Lower lobe of right lung (tissue), 2 donors: ENCODE measurements at regions not wholly inside any gene's neighbourhood (a gene's known extent, or its start where the extent isn't known, plus 50 kb on each side); places are given as distances from the start of the nearest gene placed in this dataset.
A peak's percentile ranks its signal among the peaks of the same experiment; 100 is the strongest.

ENCODE experiments used
- ATAC-seq, 2 donors: fragments of 200-7000 bp; cut with Tn5 transposase; one replicate each; pipeline ENCODE4 v1.9.1; 2020 to 2022; ENCODE audit warnings: mild to moderate bottlenecking in 2 of 2, moderate library complexity in 2 of 2
- DNase-seq: peaks from one replicate; pipeline ENCODE4 v3.0.0-alpha.2; 2020
- H3K27ac ChIP-seq: fragments of 200-600 bp; one replicate; pipeline ENCODE4 v1.8.0; 2022
- H3K27me3 ChIP-seq: fragments of 200-600 bp; one replicate; pipeline ENCODE4 v1.8.0; 2022; ENCODE audit warnings: low read depth
- H3K36me3 ChIP-seq: fragments of 200-600 bp; one replicate; pipeline ENCODE4 v1.8.0; 2022; ENCODE audit warnings: mild to moderate bottlenecking
- H3K4me1 ChIP-seq: fragments of 200-600 bp; one replicate; pipeline ENCODE4 v1.8.0; 2022
- H3K4me3 ChIP-seq: fragments of 200-600 bp; one replicate; pipeline ENCODE4 v1.8.0; 2022; ENCODE audit warnings: mild to moderate bottlenecking
- H3K9me3 ChIP-seq: fragments of 200-600 bp; one replicate; pipeline ENCODE4 v1.8.0; 2022
- CTCF ChIP-seq: fragments of 200-600 bp; IDR thresholded peaks from one replicate; pipeline ENCODE4 v1.8.0; 2022; ENCODE audit warnings: antibody characterized with exemption, mild to moderate bottlenecking
- intact Hi-C: fragments of 100-400 bp; cut with DNase I; formaldehyde crosslinking; loops from one replicate; pipeline ENCODE4 v1.11.0; 2022
- donor health status: DM: no; HTN: yes; CAD: no; lungs with severe emphysema.

GRCh38 chr13:80486402-80486801, 145.5 kb upstream of the SPRY2 start:
- no peak overlapping the region for H3K4me3 ChIP-seq
- no peaks in the 10 kb centered on the region for H3K36me3 ChIP-seq
- ATAC-seq (no peak), DNase-seq (no peak)
- no peaks in the 10 kb centered on the region for H3K27me3 ChIP-seq
- no peaks in the 10 kb centered on the region for H3K4me1 ChIP-seq
- intact Hi-C loops = no loop called here
- H3K9me3 ChIP-seq = no peaks in the 10 kb centered on the region
- peak overlapping the region; percentile 42 for H3K27ac ChIP-seq
- no peak for TF ChIP-seq CTCF

- H3K27ac ChIP-seq = no peak overlapping the region
- ATAC-seq = no peak
- TF ChIP-seq CTCF = no peak
Measured at GRCh38 chr13:80483157-80483556, 142.2 kb upstream of the SPRY2 start.

GRCh38 chr13:80481588-80481987, 140.7 kb upstream of the SPRY2 start:
- no peak overlapping the region for H3K27ac ChIP-seq
- intact Hi-C loops = no loop called here
- no peaks in the 10 kb centered on the region for H3K4me1 ChIP-seq
- DNase-seq (no peak), ATAC-seq (no peak)
- no peak overlapping the region for H3K4me3 ChIP-seq
- H3K36me3 ChIP-seq = no peaks in the 10 kb centered on the region
- no peaks in the 10 kb centered on the region for H3K9me3 ChIP-seq
- H3K27me3 ChIP-seq = no peaks in the 10 kb centered on the region
- TF ChIP-seq CTCF = no peak

More at GRCh38 chr13:80483157-80483556, 142.2 kb upstream of the SPRY2 start:
- DNase-seq = no peak
- Histone ChIP-seq H3K27me3 (no peaks in the 10 kb centered on the region), H3K4me1 (no peaks in the 10 kb centered on the region), H3K4me3 (no peak overlapping the region), H3K9me3 (no peaks in the 10 kb centered on the region), H3K36me3 (no peaks in the 10 kb centered on the region)
- intact Hi-C loops = no loop called here

- DNase-seq (no peak), ATAC-seq (no peak)
- Histone ChIP-seq H3K27ac (no peak overlapping the region), H3K36me3 (no peaks in the 10 kb centered on the region), H3K4me3 (no peak overlapping the region), H3K4me1 (no peaks in the 10 kb centered on the region), H3K9me3 (no peaks in the 10 kb centered on the region), H3K27me3 (no peaks in the 10 kb centered on the region)
- TF ChIP-seq CTCF = no peak
- intact Hi-C loops = no loop called here
Measured at GRCh38 chr13:80477661-80478443, 136.9 kb upstream of the SPRY2 start.

- Histone ChIP-seq H3K27ac (no peak overlapping the region), H3K9me3 (no peaks in the 10 kb centered on the region), H3K4me1 (no peaks in the 10 kb centered on the region), H3K4me3 (no peak overlapping the region), H3K27me3 (no peaks in the 10 kb centered on the region), H3K36me3 (no peaks in the 10 kb centered on the region)
- DNase-seq (no peak), ATAC-seq (no peak)
- no peak for TF ChIP-seq CTCF
- intact Hi-C loops = no loop called here
Measured at GRCh38 chr13:80476953-80477352, 136.0 kb upstream of the SPRY2 start.
